Testis (tissue), 2 donors: ENCODE measurements at regions not wholly inside any gene's neighbourhood (a gene's known extent, or its start where the extent isn't known, plus 50 kb on each side); places are given as distances from the start of the nearest gene placed in this dataset.

Experiments used
- DNase-seq: peaks from one replicate; pipeline ENCODE4 v3.0.0-alpha.2; 2019
- H3K27ac ChIP-seq, 2 donors: fragments of 200-600 bp; sonication (generic); one replicate each; pipeline ENCODE4 v1.5.1; 2019
- H3K27me3 ChIP-seq: fragments of 200-600 bp; sonication (generic); one replicate; pipeline ENCODE4 v1.5.1; 2019
- H3K36me3 ChIP-seq: fragments of 200-600 bp; sonication (generic); one replicate; pipeline ENCODE4 v1.5.1; 2017; ENCODE audit warnings: low read depth; ENCODE audit errors: missing control alignments
- H3K4me1 ChIP-seq: fragments of 200-600 bp; sonication (generic); one replicate; pipeline ENCODE4 v1.5.1; 2019
- H3K4me3 ChIP-seq, 2 donors: fragments of 200-600 bp; sonication (generic); one replicate each; pipeline ENCODE4 v1.5.1; 2017 to 2019
- H3K9me3 ChIP-seq: fragments of 200-600 bp; sonication (generic); one replicate; pipeline ENCODE4 v1.5.1; 2017
- CTCF ChIP-seq, 3 experiments: fragments of 450-650 bp in 2 of 3; fragments of 200-600 bp in 1 of 3; sonication (generic) in 1 of 3; IDR thresholded peaks; one replicate each; pipeline ENCODE4 v1.5.1; 2016 to 2019; ENCODE audit warnings: antibody characterized with exemption in 3 of 3, mild to moderate bottlenecking in 2 of 3, moderate library complexity in 1 of 3
- POLR2A ChIP-seq: fragments of 450-650 bp; IDR thresholded peaks from one replicate; pipeline ENCODE4 v1.6.1; 2017; ENCODE audit warnings: antibody characterized with exemption, mild to moderate bottlenecking, moderate library complexity
- WGBS, 2 donors: methylation state at CpG; one replicate each; pipeline ENCODE4 v1.1.5; 2018; 5-methylcytosine and 5-hydroxymethylcytosine counted together
- intact Hi-C: fragments of 100-400 bp; cut with DNase I; formaldehyde crosslinking; loops from one replicate; pipeline ENCODE4 v1.15.1; 2023; ENCODE audit warnings: low total_unique reads

GRCh38 chr9:8011974-8012373 lies 212.4 kb upstream of the DMAC1 start:
- no peaks in the 10 kb centered on the region for H3K27me3 ChIP-seq
- no peak for DNase-seq
- no peaks in the 10 kb centered on the region for H3K4me1 ChIP-seq
- no peaks in the 10 kb centered on the region for H3K36me3 ChIP-seq
- no peaks in the 10 kb centered on the region for H3K9me3 ChIP-seq
- intact Hi-C loops = no loop called here
- no peak overlapping the region for H3K4me3 ChIP-seq
- no peak for TF ChIP-seq POLR2A
- 31 to 36% methylated on average over 1 of the region's 1 CpG for WGBS, 2 donors
- no peak overlapping the region for H3K27ac ChIP-seq

- WGBS, 2 donors = 50 to 100% methylated on average over 1 of the region's 1 CpG
- Histone ChIP-seq H3K4me3 (no peak overlapping the region), H3K4me1 (no peaks in the 10 kb centered on the region), H3K27me3 (no peaks in the 10 kb centered on the region), H3K9me3 (no peaks in the 10 kb centered on the region), H3K27ac (no peak overlapping the region), H3K36me3 (no peaks in the 10 kb centered on the region)
- intact Hi-C loops = no loop called here
- DNase-seq = no peak
- TF ChIP-seq CTCF (IDR thresholded peaks at IDR 0.05) (no peak), POLR2A (no peak)
Measured at GRCh38 chr9:7996558-7996957, 197.0 kb upstream of the DMAC1 start.

GRCh38 chr9:7988644-7989280 lies 189.2 kb upstream of the DMAC1 start:
- WGBS, 2 donors = 74 to 89% methylated on average over 1 of the region's 1 CpG
- intact Hi-C loops = no loop called here
- H3K9me3 ChIP-seq = no peaks in the 10 kb centered on the region

GRCh38 chr9:7984692-7985091 lies 185.1 kb upstream of the DMAC1 start:
- 49 to 68% methylated on average over 5 of the region's 5 CpGs for WGBS, 2 donors
- no peaks in the 10 kb centered on the region for H3K27me3 ChIP-seq
- H3K4me1 ChIP-seq = peaks cover 19% of the 10 kb centered on the region
- DNase-seq = no peak
- no peak overlapping the region for H3K4me3 ChIP-seq
- no peaks in the 10 kb centered on the region for H3K9me3 ChIP-seq
- intact Hi-C loops = no loop called here
- no peaks in the 10 kb centered on the region for H3K36me3 ChIP-seq
- no peak for TF ChIP-seq CTCF (IDR thresholded peaks at IDR 0.05)
- H3K27ac ChIP-seq = peak overlapping the region; percentile 66 to 69

More at GRCh38 chr9:7988644-7989280, 189.2 kb upstream of the DMAC1 start:
- H3K27me3 ChIP-seq = no peaks in the 10 kb centered on the region
- H3K4me3 ChIP-seq = no peak overlapping the region
- H3K36me3 ChIP-seq = no peaks in the 10 kb centered on the region
- no peak for DNase-seq
- no peak overlapping the region for H3K27ac ChIP-seq
- TF ChIP-seq CTCF (IDR thresholded peaks at IDR 0.05) (no peak), POLR2A (no peak)
- H3K4me1 ChIP-seq = peaks cover 8% of the 10 kb centered on the region

GRCh38 chr9:7984203-7984602 lies 184.6 kb upstream of the DMAC1 start:
- Histone ChIP-seq H3K27ac (peak overlapping the region; percentile 66 to 69), H3K36me3 (no peaks in the 10 kb centered on the region), H3K4me3 (no peak overlapping the region), H3K9me3 (no peaks in the 10 kb centered on the region), H3K4me1 (peaks cover 19% of the 10 kb centered on the region), H3K27me3 (no peaks in the 10 kb centered on the region)
- no peak for DNase-seq
- WGBS, 2 donors = 57 to 69% methylated on average over 2 of the region's 2 CpGs
- intact Hi-C loops = no loop called here
- no peak for TF ChIP-seq POLR2A
- TF ChIP-seq CTCF (IDR thresholded peaks at IDR 0.05) = no peak
